A172 (cell line): ENCODE measurements at regions not wholly inside any gene's neighbourhood (a gene's known extent, or its start where the extent isn't known, plus 50 kb on each side); places are given as distances from the start of the nearest gene placed in this dataset.

Experiments used
- DNase-seq: peaks from one replicate; pipeline ENCODE4 v3.0.0-alpha.2; 2015; ENCODE audit warnings: low spot score

DNA sequence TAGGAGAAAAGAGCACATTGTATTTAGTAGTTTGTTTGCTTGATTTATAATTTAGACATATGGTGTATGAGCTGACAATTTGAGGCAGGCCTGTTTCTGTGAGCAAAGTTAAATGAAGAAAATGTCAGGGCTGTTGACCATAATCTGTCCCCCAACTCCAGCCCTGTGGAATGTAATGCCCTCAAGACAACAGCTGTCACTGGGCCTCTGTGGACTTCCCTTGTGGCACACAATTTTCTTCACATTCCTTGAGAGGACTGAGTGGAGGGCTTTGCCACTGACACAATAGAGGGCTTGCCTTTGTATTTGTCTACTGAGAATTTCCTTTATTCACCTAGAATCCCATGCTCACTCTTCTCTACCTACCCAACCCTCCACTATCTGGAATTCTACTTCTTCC, 141.2 kb upstream of the CD180 start:
- no peak for DNase-seq

GRCh38 chr5:67335426-67335825, 138.8 kb upstream of the CD180 start:
- no peak for DNase-seq

DNA sequence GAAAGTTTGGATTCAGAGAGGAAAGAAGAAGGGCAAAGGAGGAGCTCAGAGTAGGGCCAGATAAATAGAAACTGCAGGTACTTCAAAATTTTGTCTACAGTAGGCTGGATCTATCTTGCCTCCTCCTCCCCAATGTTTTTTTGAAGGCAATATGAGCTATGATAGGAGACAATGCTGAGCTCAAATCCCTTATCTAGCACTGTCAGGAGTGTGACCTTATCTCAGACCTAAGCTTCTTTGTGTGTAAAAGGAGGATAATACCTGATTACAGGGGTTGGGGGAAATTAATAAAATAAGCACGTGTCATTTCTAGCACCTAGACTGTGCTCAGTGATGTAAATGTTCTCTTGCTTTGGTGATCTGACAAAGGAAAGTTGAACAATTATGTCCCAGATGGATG, 137.8 kb upstream of the CD180 start:
- no peak for DNase-seq

DNA sequence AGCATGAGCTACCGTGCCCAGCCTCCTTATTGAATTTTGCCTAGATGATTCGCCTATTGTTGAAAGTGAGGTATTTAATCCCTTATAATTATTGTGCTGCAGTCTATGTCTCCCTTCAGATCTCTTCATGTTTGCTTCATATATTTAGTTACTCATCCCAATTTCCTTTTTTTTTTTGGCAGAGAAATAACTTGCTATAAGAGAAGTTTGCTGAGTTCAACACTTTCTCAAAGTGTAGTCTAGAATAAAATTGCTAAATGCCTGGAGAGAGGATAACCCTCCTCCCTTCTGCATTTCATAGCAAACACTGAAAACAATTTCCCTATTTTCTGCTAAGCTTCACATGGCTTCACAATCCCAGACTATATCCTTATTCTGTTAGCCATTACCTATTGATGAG, 136.6 kb upstream of the CD180 start:
- no peak for DNase-seq

GRCh38 chr5:67331296-67331925, 134.8 kb upstream of the CD180 start:
- DNase-seq: no peak

DNA sequence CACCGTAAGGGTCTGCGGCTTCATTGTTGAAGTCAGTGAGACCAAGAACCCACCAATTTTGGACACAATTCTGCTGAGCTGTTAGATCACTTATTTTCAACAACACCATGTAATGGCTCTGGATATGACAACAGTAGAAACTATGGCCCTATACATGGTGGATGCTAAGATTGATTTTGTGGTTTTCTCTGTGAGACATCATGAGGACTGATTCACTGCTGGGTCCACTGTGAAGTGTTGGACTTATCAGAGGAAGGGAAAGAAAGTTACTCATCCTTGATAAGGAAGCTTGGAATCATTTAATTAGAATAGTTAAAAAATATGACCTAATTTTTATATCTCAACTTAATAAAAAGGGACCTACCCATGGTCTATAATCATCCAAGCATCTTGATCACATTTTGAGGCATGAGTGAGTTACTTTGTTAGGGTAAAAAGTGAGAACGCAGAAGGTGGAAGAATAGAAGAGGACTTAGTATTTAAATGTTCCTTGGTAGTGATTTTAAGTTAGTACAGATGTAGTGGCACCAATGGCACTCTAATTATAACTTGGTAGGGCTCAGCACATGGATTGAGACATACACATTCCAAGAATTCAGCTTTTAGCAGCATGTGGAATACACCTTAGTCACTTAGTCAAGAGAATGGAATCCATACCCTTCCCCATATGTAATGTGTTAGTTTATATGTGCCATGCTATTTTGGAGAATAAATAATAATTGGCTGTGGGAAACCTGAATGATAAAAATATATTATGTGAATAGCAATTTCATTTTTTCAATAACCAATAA, 123.5 kb upstream of the CD180 start:
- peak; percentile 74 for DNase-seq

- DNase-seq: no peak
Measured at GRCh38 chr5:67318746-67319145, 122.1 kb upstream of the CD180 start.

GRCh38 chr5:67317603-67318002, 121.0 kb upstream of the CD180 start:
- DNase-seq: no peak

- no peak for DNase-seq
Measured at GRCh38 chr5:67316695-67317094, 120.1 kb upstream of the CD180 start.

DNA sequence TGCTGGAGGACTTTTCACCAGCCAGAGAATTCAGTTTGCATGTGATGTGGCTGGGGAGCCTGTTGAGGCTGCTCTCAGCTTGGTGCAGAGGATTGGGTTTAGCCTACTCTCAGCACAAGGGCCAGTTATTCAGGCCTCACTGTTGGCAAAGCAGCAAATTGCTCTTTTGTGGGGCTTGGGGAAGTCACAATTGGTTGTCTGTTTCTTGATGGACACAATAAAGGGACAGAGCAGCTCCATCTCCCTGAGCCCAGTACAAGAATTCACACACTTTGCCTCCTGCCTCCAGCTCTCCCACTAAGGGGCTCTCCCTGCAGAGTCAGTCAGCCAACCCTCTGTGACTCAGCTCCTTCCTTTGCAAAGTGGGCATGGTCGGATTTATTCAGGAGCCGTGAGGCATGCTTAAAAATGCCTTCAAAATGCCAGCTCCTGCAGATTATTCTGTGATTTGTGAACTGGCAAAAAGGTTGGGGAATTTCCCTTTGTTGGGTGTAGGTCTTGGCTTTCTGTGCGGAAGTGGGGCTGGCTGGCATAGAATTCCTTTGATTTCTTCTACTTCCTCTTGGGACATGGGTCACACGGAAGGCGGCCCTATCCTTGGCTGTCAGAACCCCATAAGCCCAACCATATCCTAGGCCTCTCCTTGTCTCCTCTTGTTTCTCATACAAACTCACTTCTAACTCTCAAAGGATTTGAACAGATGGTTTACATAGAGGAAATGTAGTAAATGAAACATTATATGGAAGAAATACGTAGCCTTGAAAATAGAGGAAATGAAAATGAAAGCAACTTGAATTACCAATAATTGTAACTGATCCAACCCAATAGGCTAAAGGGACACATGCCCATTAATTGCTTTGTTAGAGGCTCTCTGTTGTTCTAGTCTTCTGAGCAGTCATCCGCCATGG, 118.7 kb upstream of the CD180 start:
- peak; percentile 92 for DNase-seq

DNA sequence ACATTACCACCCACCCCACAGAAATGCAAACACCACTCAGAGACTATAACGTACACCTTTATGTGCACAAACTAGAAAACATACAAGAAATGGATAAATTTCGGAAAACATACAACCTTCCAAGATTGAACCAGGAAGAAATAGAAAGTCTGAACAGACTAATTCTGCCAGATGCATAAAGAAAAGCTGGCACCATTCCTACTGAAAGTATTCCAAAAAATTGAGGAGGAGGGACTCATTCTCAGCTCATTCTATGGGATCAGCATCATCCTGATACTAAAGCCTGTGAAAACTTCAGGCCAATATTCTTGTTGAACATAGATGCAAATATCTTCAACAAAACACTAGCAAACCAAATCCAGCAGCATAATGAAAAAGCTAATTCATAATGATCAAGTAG, 115.1 kb upstream of the CD180 start:
- DNase-seq: no peak

- DNase-seq: no peak
Measured at GRCh38 chr5:67311208-67311607, 114.6 kb upstream of the CD180 start.

GRCh38 chr5:67310740-67311139, 114.1 kb upstream of the CD180 start:
- DNase-seq: no peak

GRCh38 chr5:67310169-67310568, 113.6 kb upstream of the CD180 start:
- DNase-seq: no peak

DNA sequence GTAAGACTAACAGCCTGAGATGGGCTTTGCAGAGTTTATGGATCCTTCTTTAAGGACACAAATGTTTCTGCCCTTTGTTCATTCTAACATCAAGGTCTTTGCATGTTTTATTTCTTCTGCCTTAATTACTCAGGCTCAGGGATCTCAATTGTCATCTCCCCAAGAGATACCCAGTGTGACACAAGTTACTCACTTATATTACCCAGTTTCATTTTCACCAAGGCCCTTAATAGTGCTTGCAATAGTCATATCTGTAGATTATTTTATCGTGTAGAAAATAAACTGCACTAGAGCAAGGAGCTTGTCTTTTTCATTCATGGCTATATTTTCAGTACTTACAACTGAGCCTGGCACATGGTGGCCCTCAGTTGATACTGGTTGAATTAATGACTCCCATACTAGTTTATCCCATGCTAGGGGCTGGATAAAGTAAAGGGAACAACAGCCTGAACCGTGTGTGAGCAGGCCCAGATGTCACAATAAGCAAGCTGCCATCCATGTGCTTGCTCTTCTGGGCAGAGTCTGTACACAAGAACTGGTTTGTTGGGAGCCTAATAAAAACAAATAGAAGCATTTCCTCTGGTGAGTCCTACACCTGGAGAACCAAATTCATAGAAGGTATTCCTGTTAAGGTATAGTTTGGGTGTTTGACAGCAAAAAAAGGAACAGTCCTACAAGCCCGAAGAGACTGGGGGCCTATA, 112.5 kb upstream of the CD180 start:
- DNase-seq: no peak

DNA sequence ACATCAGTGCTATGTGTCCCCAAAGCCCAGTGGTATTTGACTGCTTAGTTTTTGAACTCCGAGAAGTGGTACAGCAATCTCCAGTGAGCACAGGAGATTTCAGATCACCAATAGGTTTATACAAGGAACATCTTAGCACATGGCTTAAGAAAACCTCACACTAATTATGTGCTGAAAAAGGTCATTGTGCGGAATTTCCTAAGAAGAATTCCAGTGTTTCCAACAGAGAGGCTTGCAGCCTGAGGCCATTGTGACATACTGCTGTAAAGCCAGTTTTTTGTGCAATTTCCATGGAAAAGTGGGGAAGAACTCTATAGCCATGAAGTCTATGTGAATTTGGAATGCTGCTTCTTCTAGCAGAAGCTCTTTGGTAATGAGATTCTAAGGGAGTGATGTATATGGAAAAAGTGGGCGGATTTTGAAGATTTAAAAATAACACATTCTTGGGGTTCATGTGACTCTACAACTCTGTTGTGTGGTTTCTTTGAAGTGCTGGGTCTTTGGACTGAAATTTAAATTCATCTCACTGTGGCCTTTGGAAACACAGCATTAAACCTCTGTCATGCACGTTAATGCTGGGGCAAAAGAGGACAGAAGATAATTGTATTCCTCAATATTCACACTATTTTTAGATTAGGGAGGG, 110.5 kb upstream of the CD180 start:
- peak; percentile 11 for DNase-seq

- peak; percentile 73 for DNase-seq
Measured at GRCh38 chr5:67305913-67306710, 109.5 kb upstream of the CD180 start.

GRCh38 chr5:67305401-67305800, 108.8 kb upstream of the CD180 start:
- no peak for DNase-seq

GRCh38 chr5:67303356-67303755, 106.8 kb upstream of the CD180 start:
- peak; percentile 72 for DNase-seq

DNA sequence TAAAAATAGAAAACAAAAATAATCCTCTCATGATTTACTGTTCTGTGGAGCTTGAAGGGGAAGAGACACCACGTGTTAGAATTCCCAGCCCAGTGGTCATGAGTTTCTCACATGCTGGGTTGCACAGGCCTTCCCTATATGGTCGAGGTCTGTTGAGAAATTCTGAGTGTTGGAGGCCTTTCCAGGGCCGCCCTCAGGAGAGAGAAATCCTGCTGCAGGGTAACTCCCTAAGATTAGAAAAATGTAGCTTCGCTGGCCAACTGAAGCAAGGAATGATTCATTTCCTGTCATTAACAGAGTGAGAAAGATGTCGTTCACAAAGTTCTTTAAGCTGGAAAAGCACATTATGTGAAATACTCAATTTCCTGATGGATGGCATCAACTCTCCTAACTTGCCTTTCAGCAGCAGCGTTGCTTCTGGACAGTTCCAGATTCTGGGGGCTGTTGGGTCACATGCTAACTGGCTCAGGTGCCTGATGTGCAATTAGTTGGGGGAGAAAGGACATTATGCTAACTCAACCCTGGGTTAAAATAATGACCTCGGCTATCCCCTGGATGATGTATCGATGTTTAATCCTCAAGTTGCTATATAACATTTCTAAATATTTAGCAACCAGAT, 104.8 kb upstream of the CD180 start:
- DNase-seq: peak; percentile 88
